ENCODE measurements at regions not wholly inside any gene's neighbourhood (a gene's known extent, or its start where the extent isn't known, plus 50 kb on each side); places are given as distances from the start of the nearest gene placed in this dataset.
A peak's percentile ranks its signal among the peaks of the same experiment; 100 is the strongest.

DNA sequence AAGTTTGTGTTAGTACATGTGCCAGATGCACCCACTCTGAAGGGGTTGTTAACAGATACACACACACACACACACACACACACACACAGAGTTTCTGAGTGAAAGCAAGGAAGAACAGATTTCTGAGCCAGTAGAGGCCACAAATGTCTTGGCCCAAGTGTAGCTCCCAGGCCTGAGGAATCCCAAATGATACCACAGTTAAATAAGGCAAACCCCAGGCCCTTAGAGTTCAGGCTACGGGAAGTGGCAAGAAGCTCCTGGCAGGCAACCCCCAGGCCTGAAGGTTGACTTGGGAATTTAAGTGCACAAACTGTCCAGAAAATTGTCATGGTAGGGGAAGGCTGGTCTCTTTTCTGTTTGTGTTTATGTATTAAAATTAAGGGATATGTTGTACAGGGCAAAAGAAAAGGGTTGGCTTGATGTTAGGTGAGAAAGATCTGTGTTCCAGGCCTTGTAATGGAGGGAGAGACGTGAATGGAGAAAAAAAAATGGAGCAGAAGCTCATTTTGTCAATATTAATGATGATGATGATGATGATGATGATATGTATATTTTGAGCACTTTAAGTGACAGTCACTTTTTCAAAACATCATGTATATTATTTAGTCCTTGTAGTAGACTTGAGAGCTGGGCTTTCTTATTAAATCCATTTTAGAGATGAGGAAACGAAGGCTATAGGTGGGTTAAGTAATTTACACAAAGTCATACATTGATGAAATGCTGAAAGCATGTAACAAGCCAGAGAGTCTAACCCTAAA, 317.0 kb upstream of the JAG1 start:
- H3K36me3 ChIP-seq (ENCODE audit: control insufficient read depth in 5 of 5, insufficient read depth in 5 of 5, low read length in 5 of 5) = no peaks in the 10 kb centered on the region
- H3K27ac ChIP-seq (ENCODE audit: low read depth, low read length) = no peak overlapping the region
- H3K9me3 ChIP-seq (ENCODE audit: control insufficient read depth in 5 of 5, low read length in 5 of 5) = no peaks in the 10 kb centered on the region
- peaks cover 0 to 5% (median 3%) of the 10 kb centered on the region in 5 donors for H3K4me1 ChIP-seq (ENCODE audit: control insufficient read depth in 5 of 5, insufficient read depth in 5 of 5, low read length in 5 of 5)
- H3K4me3 ChIP-seq (ENCODE audit: low read depth in 1 of 5, low read length in 5 of 5) = no peak overlapping the region
- no peaks in the 10 kb centered on the region for H3K27me3 ChIP-seq (ENCODE audit: control insufficient read depth in 5 of 5, insufficient read depth in 4 of 5, low read length in 5 of 5)
- H3K9ac ChIP-seq (ENCODE audit: low read length in 5 of 5) = no peak overlapping the region

DNA sequence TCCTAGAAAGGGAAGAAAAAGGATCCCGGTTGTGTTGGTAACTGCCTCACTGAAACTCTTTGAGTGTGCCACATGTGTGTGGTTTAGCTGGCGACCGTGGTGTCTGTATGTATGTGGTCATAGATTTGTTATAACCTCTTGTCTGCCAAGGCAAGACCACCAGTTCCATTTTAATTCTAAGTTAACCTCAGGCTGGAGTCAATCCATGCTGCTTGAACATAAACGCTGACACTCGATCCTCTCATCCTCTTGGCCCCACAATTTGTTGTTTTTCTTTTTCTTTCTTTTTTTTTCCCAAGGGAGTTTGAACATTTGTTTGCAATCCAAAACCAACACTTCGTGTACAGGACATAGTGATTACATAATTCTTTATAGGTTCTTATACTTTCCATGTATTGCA, 318.9 kb upstream of the JAG1 start:
- no peaks in the 10 kb centered on the region for H3K27me3 ChIP-seq (ENCODE audit: control insufficient read depth in 5 of 5, insufficient read depth in 4 of 5, low read length in 5 of 5)
- H3K4me3 ChIP-seq (ENCODE audit: low read depth in 1 of 5, low read length in 5 of 5) = no peak overlapping the region
- no peaks in the 10 kb centered on the region for H3K36me3 ChIP-seq (ENCODE audit: control insufficient read depth in 5 of 5, insufficient read depth in 5 of 5, low read length in 5 of 5)
- no peak overlapping the region for H3K9ac ChIP-seq (ENCODE audit: low read length in 5 of 5)
- H3K4me1 ChIP-seq (ENCODE audit: control insufficient read depth in 5 of 5, insufficient read depth in 5 of 5, low read length in 5 of 5) = peaks cover 0 to 5% (median 3%) of the 10 kb centered on the region in 5 donors
- H3K9me3 ChIP-seq (ENCODE audit: control insufficient read depth in 5 of 5, low read length in 5 of 5) = no peaks in the 10 kb centered on the region
- H3K27ac ChIP-seq (ENCODE audit: low read depth, low read length) = no peak overlapping the region

DNA sequence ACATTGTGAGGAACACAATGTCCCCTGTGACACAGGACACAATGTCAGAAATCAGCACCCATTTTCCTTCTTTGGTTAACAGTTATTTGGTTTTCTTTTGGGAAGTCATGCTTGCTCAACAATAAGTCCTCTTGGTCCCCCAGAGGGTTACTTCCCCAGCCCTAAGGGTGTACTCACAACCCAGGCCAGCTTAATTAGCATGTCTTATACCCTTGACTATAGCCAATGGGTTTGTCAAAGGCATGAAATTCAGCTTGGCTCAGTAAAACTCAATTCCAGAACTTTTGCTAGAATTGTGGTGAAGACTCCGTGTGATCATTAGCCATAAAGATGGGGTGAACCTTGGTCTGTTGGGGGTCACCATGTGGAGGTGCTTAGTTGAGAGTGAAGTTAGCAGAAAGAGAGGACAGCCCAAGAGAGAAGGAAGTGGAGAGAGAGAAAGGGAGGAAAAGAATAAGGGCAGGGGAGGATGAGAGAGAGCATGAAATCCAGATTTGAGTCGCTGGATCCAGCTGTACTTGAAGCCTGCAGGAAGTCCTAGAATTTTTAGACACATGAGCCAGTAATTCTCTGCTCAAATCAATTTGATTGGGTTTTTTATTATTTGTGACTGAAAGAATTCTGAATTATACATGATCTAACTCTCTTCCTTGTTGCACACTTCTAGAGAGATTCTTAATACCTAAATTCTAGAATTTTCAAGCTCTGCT, 321.3 kb upstream of the JAG1 start:
- H3K4me3 ChIP-seq (ENCODE audit: low read depth in 1 of 5, low read length in 5 of 5) = no peak overlapping the region
- H3K4me1 ChIP-seq (ENCODE audit: control insufficient read depth in 5 of 5, insufficient read depth in 5 of 5, low read length in 5 of 5) = peaks cover 0 to 5% (median 3%) of the 10 kb centered on the region in 5 donors
- no peaks in the 10 kb centered on the region for H3K9me3 ChIP-seq (ENCODE audit: control insufficient read depth in 5 of 5, low read length in 5 of 5)
- H3K27me3 ChIP-seq (ENCODE audit: control insufficient read depth in 5 of 5, insufficient read depth in 4 of 5, low read length in 5 of 5) = no peaks in the 10 kb centered on the region
- H3K27ac ChIP-seq (ENCODE audit: low read depth, low read length) = no peak overlapping the region
- no peaks in the 10 kb centered on the region for H3K36me3 ChIP-seq (ENCODE audit: control insufficient read depth in 5 of 5, insufficient read depth in 5 of 5, low read length in 5 of 5)
- no peak overlapping the region for H3K9ac ChIP-seq (ENCODE audit: low read length in 5 of 5)

GRCh38 chr20:10998476-10998875, 324.7 kb upstream of the JAG1 start:
- Histone ChIP-seq H3K9me3 (ENCODE audit: control insufficient read depth in 5 of 5, low read length in 5 of 5) (no peaks in the 10 kb centered on the region), H3K4me3 (ENCODE audit: low read depth in 1 of 5, low read length in 5 of 5) (no peak overlapping the region), H3K36me3 (ENCODE audit: control insufficient read depth in 5 of 5, insufficient read depth in 5 of 5, low read length in 5 of 5) (no peaks in the 10 kb centered on the region), H3K4me1 (ENCODE audit: control insufficient read depth in 5 of 5, insufficient read depth in 5 of 5, low read length in 5 of 5) (peaks cover 0 to 9% (median 7%) of the 10 kb centered on the region in 5 donors), H3K27ac (ENCODE audit: low read depth, low read length) (no peak overlapping the region), H3K27me3 (ENCODE audit: control insufficient read depth in 5 of 5, insufficient read depth in 4 of 5, low read length in 5 of 5) (no peaks in the 10 kb centered on the region), H3K9ac (ENCODE audit: low read length in 5 of 5) (no peak overlapping the region)

- Histone ChIP-seq H3K27ac (ENCODE audit: low read depth, low read length) (no peak overlapping the region), H3K4me3 (ENCODE audit: low read depth in 1 of 5, low read length in 5 of 5) (no peak overlapping the region), H3K36me3 (ENCODE audit: control insufficient read depth in 5 of 5, insufficient read depth in 5 of 5, low read length in 5 of 5) (no peaks in the 10 kb centered on the region), H3K27me3 (ENCODE audit: control insufficient read depth in 5 of 5, insufficient read depth in 4 of 5, low read length in 5 of 5) (no peaks in the 10 kb centered on the region), H3K4me1 (ENCODE audit: control insufficient read depth in 5 of 5, insufficient read depth in 5 of 5, low read length in 5 of 5) (peaks cover 0 to 9% (median 7%) of the 10 kb centered on the region in 5 donors), H3K9me3 (ENCODE audit: control insufficient read depth in 5 of 5, low read length in 5 of 5) (no peaks in the 10 kb centered on the region), H3K9ac (ENCODE audit: low read length in 5 of 5) (no peak overlapping the region)
Observed at GRCh38 chr20:11000416-11000815, 326.6 kb upstream of the JAG1 start.

GRCh38 chr20:11001302-11001701, 327.5 kb upstream of the JAG1 start:
- Histone ChIP-seq H3K4me1 (ENCODE audit: control insufficient read depth in 5 of 5, insufficient read depth in 5 of 5, low read length in 5 of 5) (peaks cover 0 to 9% (median 7%) of the 10 kb centered on the region in 5 donors), H3K9me3 (ENCODE audit: control insufficient read depth in 5 of 5, low read length in 5 of 5) (no peaks in the 10 kb centered on the region), H3K9ac (ENCODE audit: low read length in 5 of 5) (no peak overlapping the region), H3K27ac (ENCODE audit: low read depth, low read length) (no peak overlapping the region), H3K27me3 (ENCODE audit: control insufficient read depth in 5 of 5, insufficient read depth in 4 of 5, low read length in 5 of 5) (no peaks in the 10 kb centered on the region), H3K36me3 (ENCODE audit: control insufficient read depth in 5 of 5, insufficient read depth in 5 of 5, low read length in 5 of 5) (no peaks in the 10 kb centered on the region), H3K4me3 (ENCODE audit: low read depth in 1 of 5, low read length in 5 of 5) (no peak overlapping the region)

GRCh38 chr20:11001764-11002540, 328.2 kb upstream of the JAG1 start:
- H3K27me3 ChIP-seq (ENCODE audit: control insufficient read depth in 5 of 5, insufficient read depth in 4 of 5, low read length in 5 of 5) = no peaks in the 10 kb centered on the region
- peak overlapping the region; percentile 4 for H3K27ac ChIP-seq (ENCODE audit: low read depth, low read length)
- peaks cover 0 to 4% (median 0%) of the 10 kb centered on the region in 5 donors for H3K9me3 ChIP-seq (ENCODE audit: control insufficient read depth in 5 of 5, low read length in 5 of 5)
- no peak overlapping the region for H3K4me3 ChIP-seq (ENCODE audit: low read depth in 1 of 5, low read length in 5 of 5)
- H3K36me3 ChIP-seq (ENCODE audit: control insufficient read depth in 5 of 5, insufficient read depth in 5 of 5, low read length in 5 of 5) = no peaks in the 10 kb centered on the region
- no peak overlapping the region for H3K9ac ChIP-seq (ENCODE audit: low read length in 5 of 5)
- H3K4me1 ChIP-seq (ENCODE audit: control insufficient read depth in 5 of 5, insufficient read depth in 5 of 5, low read length in 5 of 5) = peaks cover 0 to 9% (median 7%) of the 10 kb centered on the region in 5 donors

- no peak overlapping the region for H3K4me3 ChIP-seq (ENCODE audit: low read depth in 1 of 5, low read length in 5 of 5)
- H3K9me3 ChIP-seq (ENCODE audit: control insufficient read depth in 5 of 5, low read length in 5 of 5) = peaks cover 0 to 9% (median 0%) of the 10 kb centered on the region in 5 donors
- H3K27ac ChIP-seq (ENCODE audit: low read depth, low read length) = no peak overlapping the region
- no peak overlapping the region for H3K9ac ChIP-seq (ENCODE audit: low read length in 5 of 5)
- no peaks in the 10 kb centered on the region for H3K36me3 ChIP-seq (ENCODE audit: control insufficient read depth in 5 of 5, insufficient read depth in 5 of 5, low read length in 5 of 5)
- H3K4me1 ChIP-seq (ENCODE audit: control insufficient read depth in 5 of 5, insufficient read depth in 5 of 5, low read length in 5 of 5) = peaks cover 0 to 9% (median 7%) of the 10 kb centered on the region in 5 donors
- no peaks in the 10 kb centered on the region for H3K27me3 ChIP-seq (ENCODE audit: control insufficient read depth in 5 of 5, insufficient read depth in 4 of 5, low read length in 5 of 5)
Observed at GRCh38 chr20:11003341-11003740, 329.5 kb upstream of the JAG1 start.

DNA sequence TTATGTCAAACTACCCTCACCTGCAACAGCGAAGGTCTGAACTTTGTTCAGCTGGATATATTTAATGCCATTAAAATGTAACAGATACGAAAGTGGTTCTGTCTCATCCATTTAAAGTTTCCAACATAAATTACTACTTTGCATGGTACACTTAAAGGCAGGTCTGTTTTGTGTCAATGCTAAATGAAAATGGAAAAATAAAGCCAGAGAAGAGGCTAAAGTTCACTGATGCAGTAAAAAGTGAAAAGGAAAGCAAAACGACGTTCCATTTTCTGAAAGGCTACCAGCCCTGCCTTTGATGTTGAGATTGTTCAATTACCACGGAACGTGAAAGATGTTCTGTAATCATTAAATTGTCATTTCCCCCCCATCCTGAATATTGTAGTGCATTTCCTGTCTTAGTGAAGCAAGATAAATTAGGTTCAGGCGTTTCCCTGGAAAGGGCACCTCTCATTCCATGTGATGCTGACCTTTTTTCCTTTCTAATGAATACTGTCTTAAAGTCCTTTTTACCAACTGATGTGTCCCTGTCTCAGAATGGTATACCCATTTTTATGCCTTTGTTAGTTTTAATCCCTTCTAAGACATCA, 334.7 kb upstream of the JAG1 start:
- H3K36me3 ChIP-seq (ENCODE audit: control insufficient read depth in 5 of 5, insufficient read depth in 5 of 5, low read length in 5 of 5) = no peaks in the 10 kb centered on the region
- H3K4me3 ChIP-seq (ENCODE audit: low read depth in 1 of 5, low read length in 5 of 5) = peak overlapping the region in 1 of 5 donors; percentile 16
- no peaks in the 10 kb centered on the region for H3K27me3 ChIP-seq (ENCODE audit: control insufficient read depth in 5 of 5, insufficient read depth in 4 of 5, low read length in 5 of 5)

More for the DNA sequence above, 334.7 kb upstream of the JAG1 start:
- Histone ChIP-seq H3K27ac (ENCODE audit: low read depth, low read length) (no peak overlapping the region), H3K9me3 (ENCODE audit: control insufficient read depth in 5 of 5, low read length in 5 of 5) (peaks cover 0 to 9% (median 0%) of the 10 kb centered on the region in 5 donors), H3K4me1 (ENCODE audit: control insufficient read depth in 5 of 5, insufficient read depth in 5 of 5, low read length in 5 of 5) (peaks cover 0 to 8% (median 0%) of the 10 kb centered on the region in 5 donors), H3K9ac (ENCODE audit: low read length in 5 of 5) (no peak overlapping the region)

All from subcutaneous abdominal adipose tissue (tissue), 5 donors.